Osteoblast (primary cell): ENCODE measurements at regions not wholly inside any gene's neighbourhood (a gene's known extent, or its start where the extent isn't known, plus 50 kb on each side); places are given as distances from the start of the nearest gene placed in this dataset.

Experiments
- DNase-seq: peaks from one replicate; pipeline ENCODE4 v3.0.0; 2011; ENCODE audit warnings: low spot score, mixed read lengths; ENCODE audit not compliant: insufficient read length; ENCODE audit errors: missing footprints
- H2AFZ ChIP-seq: 2 replicates; pipeline ENCODE4 v1.6.0; 2011; ENCODE audit warnings: mild to moderate bottlenecking, low read length
- H3K27ac ChIP-seq: 2 replicates; pipeline ENCODE4 v1.5.1; 2011; ENCODE audit warnings: mild to moderate bottlenecking, low read depth, low read length, moderate library complexity
- H3K27me3 ChIP-seq: 2 replicates; pipeline ENCODE4 v1.6.0; 2012; ENCODE audit warnings: mild to moderate bottlenecking, control low read depth, inconsistent platforms, low read length, moderate library complexity; ENCODE audit not compliant: insufficient read depth
- H3K36me3 ChIP-seq: 2 replicates; pipeline ENCODE4 v1.5.1; 2011; ENCODE audit warnings: mild to moderate bottlenecking, low read length, control low read depth, moderate library complexity; ENCODE audit not compliant: insufficient read depth
- H3K4me1 ChIP-seq: 2 replicates; pipeline ENCODE4 v1.5.1; 2011; ENCODE audit warnings: mild to moderate bottlenecking, low read length, control low read depth, moderate library complexity; ENCODE audit not compliant: insufficient read depth
- H3K4me2 ChIP-seq: 2 replicates; pipeline ENCODE4 v1.6.0; 2011; ENCODE audit warnings: mild to moderate bottlenecking, low read length; ENCODE audit not compliant: insufficient read depth
- H3K4me3 ChIP-seq: fragments of 200-600 bp; sonication (generic); 3 replicates; pipeline ENCODE4 v1.5.1; 2012; ENCODE audit warnings: mild to moderate bottlenecking, low read length, inconsistent platforms; ENCODE audit not compliant: insufficient read depth
- H3K79me2 ChIP-seq: 2 replicates; pipeline ENCODE4 v1.6.0; 2012; ENCODE audit warnings: mild to moderate bottlenecking, low read length, control low read depth, inconsistent platforms; ENCODE audit not compliant: insufficient read depth
- H3K9me3 ChIP-seq: 2 replicates; pipeline ENCODE4 v1.5.1; 2011; ENCODE audit warnings: low read depth, low read length, control low read depth
- H4K20me1 ChIP-seq: 2 replicates; pipeline ENCODE4 v1.6.0; 2012; ENCODE audit warnings: mild to moderate bottlenecking, low read length, control low read depth; ENCODE audit not compliant: insufficient read depth
- TF ChIP-seq, protein P1 (sequence below): IDR thresholded peaks from 2 replicates; pipeline ENCODE4 v1.5.1; 2011; ENCODE audit warnings: mild to moderate bottlenecking, low read depth, low read length, moderate library complexity; ENCODE audit errors: extremely low read depth

DNA sequence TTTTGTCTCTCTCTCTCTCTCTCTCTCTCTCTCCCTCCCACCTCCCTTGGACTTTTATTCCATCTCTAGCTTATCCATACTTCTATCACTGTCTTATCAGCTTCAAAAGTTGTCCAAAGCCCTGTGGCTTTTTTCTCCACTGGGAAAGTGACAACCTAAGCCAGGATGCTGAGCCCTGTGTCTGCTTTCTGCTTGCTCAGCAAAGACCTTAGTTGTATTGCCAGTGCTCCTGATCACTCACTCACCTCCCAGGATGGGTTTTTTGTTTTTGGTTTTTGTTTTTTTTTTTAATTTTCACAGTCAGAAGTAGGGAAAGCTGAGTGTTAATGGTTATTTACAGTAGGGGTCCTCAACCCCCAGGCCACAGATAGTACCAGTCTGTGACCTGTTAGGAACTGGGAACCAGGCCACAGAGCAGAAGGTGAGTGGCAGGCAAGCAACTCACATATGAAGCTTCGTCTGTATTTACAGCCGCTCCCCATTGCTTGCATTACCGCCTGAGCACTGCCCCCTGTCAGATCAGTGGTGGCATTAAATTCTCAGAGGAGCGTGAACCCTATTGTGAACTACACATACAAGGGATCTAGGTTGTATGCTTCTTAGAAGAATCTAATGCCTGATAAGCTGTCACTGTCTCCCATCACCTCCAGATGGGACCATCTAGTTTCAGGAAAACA, 125.0 kb upstream of the ID4 start:
- no peaks in the 10 kb centered on the region for H3K79me2 ChIP-seq
- H3K27me3 ChIP-seq: no peaks in the 10 kb centered on the region
- H3K9me3 ChIP-seq: no peaks in the 10 kb centered on the region
- TF ChIP-seq, protein P1, sequence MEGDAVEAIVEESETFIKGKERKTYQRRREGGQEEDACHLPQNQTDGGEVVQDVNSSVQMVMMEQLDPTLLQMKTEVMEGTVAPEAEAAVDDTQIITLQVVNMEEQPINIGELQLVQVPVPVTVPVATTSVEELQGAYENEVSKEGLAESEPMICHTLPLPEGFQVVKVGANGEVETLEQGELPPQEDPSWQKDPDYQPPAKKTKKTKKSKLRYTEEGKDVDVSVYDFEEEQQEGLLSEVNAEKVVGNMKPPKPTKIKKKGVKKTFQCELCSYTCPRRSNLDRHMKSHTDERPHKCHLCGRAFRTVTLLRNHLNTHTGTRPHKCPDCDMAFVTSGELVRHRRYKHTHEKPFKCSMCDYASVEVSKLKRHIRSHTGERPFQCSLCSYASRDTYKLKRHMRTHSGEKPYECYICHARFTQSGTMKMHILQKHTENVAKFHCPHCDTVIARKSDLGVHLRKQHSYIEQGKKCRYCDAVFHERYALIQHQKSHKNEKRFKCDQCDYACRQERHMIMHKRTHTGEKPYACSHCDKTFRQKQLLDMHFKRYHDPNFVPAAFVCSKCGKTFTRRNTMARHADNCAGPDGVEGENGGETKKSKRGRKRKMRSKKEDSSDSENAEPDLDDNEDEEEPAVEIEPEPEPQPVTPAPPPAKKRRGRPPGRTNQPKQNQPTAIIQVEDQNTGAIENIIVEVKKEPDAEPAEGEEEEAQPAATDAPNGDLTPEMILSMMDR: no peak
- H3K27ac ChIP-seq: no peak overlapping the region
- no peak for DNase-seq
- H3K36me3 ChIP-seq: no peaks in the 10 kb centered on the region
- H3K4me1 ChIP-seq: no peaks in the 10 kb centered on the region
- no peak overlapping the region for H2AFZ ChIP-seq
- no peak overlapping the region for H3K4me3 ChIP-seq
- no peak overlapping the region for H3K4me2 ChIP-seq
- H4K20me1 ChIP-seq: no peaks in the 10 kb centered on the region

GRCh38 chr6:19712998-19713397, 124.2 kb upstream of the ID4 start:
- Histone ChIP-seq H3K9me3 (no peaks in the 10 kb centered on the region), H3K4me1 (no peaks in the 10 kb centered on the region), H3K79me2 (no peaks in the 10 kb centered on the region), H2AFZ (no peak overlapping the region), H3K27me3 (no peaks in the 10 kb centered on the region), H3K27ac (no peak overlapping the region), H3K4me2 (no peak overlapping the region), H4K20me1 (no peaks in the 10 kb centered on the region), H3K4me3 (no peak overlapping the region), H3K36me3 (no peaks in the 10 kb centered on the region)
- TF ChIP-seq, protein P1: no peak
- DNase-seq: no peak

- DNase-seq: peak; percentile 26
- Histone ChIP-seq H3K4me3 (no peak overlapping the region), H3K27me3 (no peaks in the 10 kb centered on the region), H3K4me2 (no peak overlapping the region), H4K20me1 (no peaks in the 10 kb centered on the region), H3K79me2 (no peaks in the 10 kb centered on the region), H3K27ac (peak overlapping the region; percentile 2), H3K4me1 (no peaks in the 10 kb centered on the region), H3K36me3 (no peaks in the 10 kb centered on the region), H3K9me3 (no peaks in the 10 kb centered on the region), H2AFZ (no peak overlapping the region)
- TF ChIP-seq, protein P1: no peak
These were observed 123.8 kb upstream of the ID4 start for GRCh38 chr6:19713411-19713810.

DNA sequence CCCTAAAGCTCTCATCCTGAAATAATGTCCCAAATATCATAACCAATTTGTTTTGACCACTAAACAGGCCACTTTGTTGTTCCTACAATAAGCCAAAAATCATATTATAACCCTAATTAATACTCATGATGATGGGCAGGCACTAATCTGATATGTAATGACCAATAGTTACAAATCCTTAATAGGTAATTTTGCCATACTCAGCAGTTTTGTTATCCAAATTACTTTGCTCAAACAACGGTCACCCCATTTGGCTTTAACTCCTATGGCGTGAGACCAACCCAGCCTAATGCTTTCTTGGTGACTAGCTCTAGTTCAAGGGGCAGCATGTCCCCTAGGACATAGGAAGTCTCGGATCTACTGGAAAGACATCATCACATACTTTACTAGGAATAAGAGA, 123.2 kb upstream of the ID4 start:
- peak overlapping the region; percentile 2 for H3K27ac ChIP-seq
- DNase-seq: peak; percentile 14
- TF ChIP-seq, protein P1: no peak

More for the DNA sequence above, 123.2 kb upstream of the ID4 start:
- Histone ChIP-seq H3K9me3 (no peaks in the 10 kb centered on the region), H2AFZ (no peak overlapping the region), H3K27me3 (no peaks in the 10 kb centered on the region), H3K79me2 (no peaks in the 10 kb centered on the region), H3K4me1 (no peaks in the 10 kb centered on the region), H3K4me3 (no peak overlapping the region), H4K20me1 (no peaks in the 10 kb centered on the region), H3K36me3 (no peaks in the 10 kb centered on the region), H3K4me2 (no peak overlapping the region)
